ENCODE measurements at regions not wholly inside any gene's neighbourhood (a gene's known extent, or its start where the extent isn't known, plus 50 kb on each side); places are given as distances from the start of the nearest gene placed in this dataset.

DNA sequence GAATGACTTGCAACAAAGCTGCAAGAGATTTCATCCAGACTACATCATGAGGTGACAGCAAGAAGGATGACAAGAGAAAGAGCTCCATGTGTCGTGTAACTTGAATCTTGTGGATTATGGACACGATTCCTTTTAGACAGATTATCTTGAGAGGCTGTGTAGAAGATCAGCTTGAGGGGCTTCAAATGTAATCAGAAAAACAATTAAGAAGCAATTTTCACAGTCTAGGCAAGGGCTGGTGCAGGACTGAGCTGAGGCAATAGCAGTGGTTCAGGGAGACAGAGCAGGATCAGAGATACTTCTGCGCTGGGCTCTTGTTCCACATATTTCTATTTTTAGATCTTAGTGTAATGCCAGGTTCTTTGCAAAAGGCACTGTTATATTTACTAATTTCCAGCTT lies 253.0 kb upstream of the COBL start:
- TF ChIP-seq POLR2A (IDR thresholded peaks at IDR 0.05), result no peak
- TF ChIP-seq, protein P1, sequence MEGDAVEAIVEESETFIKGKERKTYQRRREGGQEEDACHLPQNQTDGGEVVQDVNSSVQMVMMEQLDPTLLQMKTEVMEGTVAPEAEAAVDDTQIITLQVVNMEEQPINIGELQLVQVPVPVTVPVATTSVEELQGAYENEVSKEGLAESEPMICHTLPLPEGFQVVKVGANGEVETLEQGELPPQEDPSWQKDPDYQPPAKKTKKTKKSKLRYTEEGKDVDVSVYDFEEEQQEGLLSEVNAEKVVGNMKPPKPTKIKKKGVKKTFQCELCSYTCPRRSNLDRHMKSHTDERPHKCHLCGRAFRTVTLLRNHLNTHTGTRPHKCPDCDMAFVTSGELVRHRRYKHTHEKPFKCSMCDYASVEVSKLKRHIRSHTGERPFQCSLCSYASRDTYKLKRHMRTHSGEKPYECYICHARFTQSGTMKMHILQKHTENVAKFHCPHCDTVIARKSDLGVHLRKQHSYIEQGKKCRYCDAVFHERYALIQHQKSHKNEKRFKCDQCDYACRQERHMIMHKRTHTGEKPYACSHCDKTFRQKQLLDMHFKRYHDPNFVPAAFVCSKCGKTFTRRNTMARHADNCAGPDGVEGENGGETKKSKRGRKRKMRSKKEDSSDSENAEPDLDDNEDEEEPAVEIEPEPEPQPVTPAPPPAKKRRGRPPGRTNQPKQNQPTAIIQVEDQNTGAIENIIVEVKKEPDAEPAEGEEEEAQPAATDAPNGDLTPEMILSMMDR (IDR thresholded peaks at IDR 0.05), result no peak

Data from lower leg skin (tissue), 3 donors.